Spleen (tissue), 11 donors: ENCODE measurements at regions not wholly inside any gene's neighbourhood (a gene's known extent, or its start where the extent isn't known, plus 50 kb on each side); places are given as distances from the start of the nearest gene placed in this dataset.
"Not testable (repeated sequence)": the region's sequence is repeated elsewhere in the genome, so short reads cannot be mapped to it uniquely, and the experiment has no call there.

Experiments
- DNase-seq: peaks from one replicate; pipeline ENCODE4 v3.0.0-alpha.2; 2020
- H3K27ac ChIP-seq, 8 donors: fragments of 200-600 bp; sonication (generic) in 7 of 8; 1 replicate in 4 of 8; 2 replicates in 4 of 8; pipeline versions ENCODE4 v1.5.0 to v1.8.0; 2016 to 2021; ENCODE audit warnings: inconsistent platforms in 4 of 8, mild to moderate bottlenecking in 4 of 8, moderate library complexity in 1 of 8
- H3K27me3 ChIP-seq, 7 donors: fragments of 200-600 bp; sonication (generic) in 6 of 7; replicated peaks in 1 of 7; 1 replicate in 4 of 7; 2 replicates in 3 of 7; pipeline versions ENCODE4 v1.5.0 to v1.8.0; 2016 to 2021; ENCODE audit warnings: inconsistent platforms in 3 of 7, mild to moderate bottlenecking in 1 of 7
- H3K36me3 ChIP-seq, 6 donors: fragments of 200-600 bp; sonication (generic) in 5 of 6; 1 replicate in 4 of 6; 2 replicates in 2 of 6; pipeline versions ENCODE4 v1.5.0 to v1.8.0; 2016 to 2021; ENCODE audit warnings: inconsistent platforms in 2 of 6
- H3K4me1 ChIP-seq, 6 donors: fragments of 200-600 bp; sonication (generic) in 5 of 6; 1 replicate in 3 of 6; 2 replicates in 3 of 6; pipeline versions ENCODE4 v1.5.0 to v1.8.0; 2016 to 2021; ENCODE audit warnings: inconsistent platforms in 3 of 6
- H3K4me3 ChIP-seq, 8 donors: fragments of 200-600 bp; sonication (generic) in 7 of 8; 1 replicate in 4 of 8; 2 replicates in 4 of 8; pipeline versions ENCODE4 v1.5.0 to v1.8.0; 2016 to 2021; ENCODE audit warnings: inconsistent platforms in 4 of 8, mild to moderate bottlenecking in 4 of 8, moderate library complexity in 2 of 8
- H3K9me3 ChIP-seq, 8 donors: fragments of 200-600 bp; sonication (generic) in 7 of 8; 1 replicate in 4 of 8; 2 replicates in 4 of 8; pipeline versions ENCODE4 v1.5.0 to v1.8.0; 2016 to 2021; ENCODE audit warnings: inconsistent platforms in 4 of 8
- POLR2A ChIP-seq, 3 donors: fragments of 450-650 bp; IDR thresholded peaks; one replicate each; pipeline ENCODE4 v1.5.1; 2017; ENCODE audit warnings: antibody characterized with exemption in 3 of 3, mild to moderate bottlenecking in 1 of 3
- POLR2AphosphoS5 ChIP-seq, 3 donors: sonication (generic); formaldehyde crosslinking; IDR thresholded peaks; one replicate each; pipeline ENCODE4 v1.5.1; 2017; ENCODE audit warnings: antibody characterized with exemption in 3 of 3
- whole genome bisulfite sequencing, 5 donors: extraction: QIAGEN DNeasy Blood & Tissue Kit in 3 of 5; methylation state at CpG; one replicate each; pipeline versions ENCODE4 v1.1.5 to v1.1.7; 2013 to 2018; 5-methylcytosine and 5-hydroxymethylcytosine counted together
- intact Hi-C: fragments of 100-400 bp; cut with DNase I; formaldehyde crosslinking; loops from one replicate; pipeline ENCODE4 v1.15.0; 2023; ENCODE audit warnings: low total_unique reads
- TF ChIP-seq, protein P1 (sequence below), 11 experiments: fragments of 200-600 bp in 7 of 11; fragments of 450-650 bp in 4 of 11; sonication (generic) in 4 of 11; IDR thresholded peaks in 8 of 11; conservative IDR thresholded peaks in 3 of 11; 1 replicate in 7 of 11; 2 replicates in 4 of 11; pipeline versions ENCODE4 v1.4.0 to v1.8.0; 2016 to 2021; ENCODE audit warnings: antibody characterized with exemption in 11 of 11, inconsistent platforms in 4 of 11, mild to moderate bottlenecking in 1 of 11
- donor health status: healthy with polysubstance abuse.
- donor health status: DM: no; HTN: no; CAD: no; lungs with moderate emphysema.
- donor health status: DM: no; HTN: no; CAD: no.
- donor health status: Bipolar disorder and iron deficiency.
- donor health status: healthy.
- donor health status: DM: no; HTN: no; CAD: no.
- donor health status: DM: yes; HTN: yes; CAD: no.

DNA sequence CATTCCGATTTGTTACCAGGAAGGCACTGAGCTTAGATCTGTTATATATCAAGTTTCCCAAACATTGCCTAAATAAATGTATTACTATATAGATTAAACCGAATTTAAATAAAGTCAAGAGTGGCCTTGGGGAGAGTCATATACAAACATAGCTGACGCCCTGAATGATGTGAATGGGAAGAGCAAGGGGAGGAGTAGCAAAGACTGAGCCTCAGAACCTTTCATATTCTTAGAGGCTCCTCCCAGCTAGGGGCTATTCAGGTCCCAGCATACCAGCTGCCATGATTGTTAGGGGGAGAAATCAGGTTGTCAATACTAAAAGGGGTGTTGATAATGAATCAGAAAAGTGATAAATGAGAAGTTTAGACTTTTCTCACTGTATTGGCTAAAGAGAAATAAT, 64.7 kb upstream of the ITGB1 start:
- intact Hi-C loops: no loop called here
- WGBS, 5 donors: 89 to 97% (median 93%) methylated on average over 3 of the region's 3 CpGs

GRCh38 chr10:33022090-33022489, 64.1 kb upstream of the ITGB1 start:
- H3K27me3 ChIP-seq: no peaks in the 10 kb centered on the region
- 85 to 95% (median 93%) methylated on average over 4 of the region's 4 CpGs for WGBS, 5 donors
- no peak for DNase-seq
- no peak overlapping the region for H3K4me3 ChIP-seq
- intact Hi-C loops: no loop called here
- no peaks in the 10 kb centered on the region for H3K9me3 ChIP-seq
- no peak overlapping the region for H3K27ac ChIP-seq
- H3K36me3 ChIP-seq: no peaks in the 10 kb centered on the region
- H3K4me1 ChIP-seq: no peaks in the 10 kb centered on the region
- TF ChIP-seq, protein P1, sequence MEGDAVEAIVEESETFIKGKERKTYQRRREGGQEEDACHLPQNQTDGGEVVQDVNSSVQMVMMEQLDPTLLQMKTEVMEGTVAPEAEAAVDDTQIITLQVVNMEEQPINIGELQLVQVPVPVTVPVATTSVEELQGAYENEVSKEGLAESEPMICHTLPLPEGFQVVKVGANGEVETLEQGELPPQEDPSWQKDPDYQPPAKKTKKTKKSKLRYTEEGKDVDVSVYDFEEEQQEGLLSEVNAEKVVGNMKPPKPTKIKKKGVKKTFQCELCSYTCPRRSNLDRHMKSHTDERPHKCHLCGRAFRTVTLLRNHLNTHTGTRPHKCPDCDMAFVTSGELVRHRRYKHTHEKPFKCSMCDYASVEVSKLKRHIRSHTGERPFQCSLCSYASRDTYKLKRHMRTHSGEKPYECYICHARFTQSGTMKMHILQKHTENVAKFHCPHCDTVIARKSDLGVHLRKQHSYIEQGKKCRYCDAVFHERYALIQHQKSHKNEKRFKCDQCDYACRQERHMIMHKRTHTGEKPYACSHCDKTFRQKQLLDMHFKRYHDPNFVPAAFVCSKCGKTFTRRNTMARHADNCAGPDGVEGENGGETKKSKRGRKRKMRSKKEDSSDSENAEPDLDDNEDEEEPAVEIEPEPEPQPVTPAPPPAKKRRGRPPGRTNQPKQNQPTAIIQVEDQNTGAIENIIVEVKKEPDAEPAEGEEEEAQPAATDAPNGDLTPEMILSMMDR (IDR thresholded peaks at IDR 0.05 in 8 of 11, conservative IDR thresholded peaks at IDR 0.05 in 3 of 11): no peak
- TF ChIP-seq POLR2A (IDR thresholded peaks at IDR 0.05): no peak
- no peak for TF ChIP-seq POLR2AphosphoS5 (IDR thresholded peaks at IDR 0.05)

More for the DNA sequence above, 64.7 kb upstream of the ITGB1 start:
- TF ChIP-seq POLR2AphosphoS5 (IDR thresholded peaks at IDR 0.05): no peak
- TF ChIP-seq POLR2A (IDR thresholded peaks at IDR 0.05): no peak
- TF ChIP-seq, protein P1 (IDR thresholded peaks at IDR 0.05 in 8 of 11, conservative IDR thresholded peaks at IDR 0.05 in 3 of 11): no peak
- Histone ChIP-seq H3K4me1 (no peaks in the 10 kb centered on the region), H3K36me3 (no peaks in the 10 kb centered on the region), H3K9me3 (no peaks in the 10 kb centered on the region), H3K4me3 (no peak overlapping the region), H3K27ac (no peak overlapping the region), H3K27me3 (no peaks in the 10 kb centered on the region)
- no peak for DNase-seq

GRCh38 chr10:33016988-33017387, 59.0 kb upstream of the ITGB1 start:
- no peak for DNase-seq
- TF ChIP-seq POLR2A (IDR thresholded peaks at IDR 0.05): no peak
- no peak for TF ChIP-seq POLR2AphosphoS5 (IDR thresholded peaks at IDR 0.05)
- TF ChIP-seq, protein P1 (IDR thresholded peaks at IDR 0.05 in 8 of 11, conservative IDR thresholded peaks at IDR 0.05 in 3 of 11): no peak
- Histone ChIP-seq H3K27ac (no peak overlapping the region), H3K9me3 (no peaks in the 10 kb centered on the region), H3K27me3 (no peaks in the 10 kb centered on the region), H3K4me1 (no peaks in the 10 kb centered on the region), H3K4me3 (no peak overlapping the region), H3K36me3 (no peaks in the 10 kb centered on the region)
- 93 to 99% (median 98%) methylated on average over 2 of the region's 2 CpGs for WGBS, 5 donors
- intact Hi-C loops: no loop called here

GRCh38 chr10:33015761-33016547, 57.9 kb upstream of the ITGB1 start:
- H3K9me3 ChIP-seq: no peaks in the 10 kb centered on the region
- no peaks in the 10 kb centered on the region for H3K36me3 ChIP-seq
- H3K27ac ChIP-seq: no peak overlapping the region
- 78 to 90% (median 88%) methylated on average over 3 of the region's 3 CpGs for WGBS, 5 donors
- H3K27me3 ChIP-seq: no peaks in the 10 kb centered on the region
- no peak for DNase-seq
- peaks cover 0 to under 1% (median 0%) of the 10 kb centered on the region in 6 donors for H3K4me1 ChIP-seq
- intact Hi-C loops: no loop called here
- no peak overlapping the region for H3K4me3 ChIP-seq
- no peak for TF ChIP-seq POLR2AphosphoS5 (IDR thresholded peaks at IDR 0.05)
- no peak for TF ChIP-seq POLR2A (IDR thresholded peaks at IDR 0.05)
- TF ChIP-seq, protein P1 (IDR thresholded peaks at IDR 0.05 in 8 of 11, conservative IDR thresholded peaks at IDR 0.05 in 3 of 11): no peak

GRCh38 chr10:33013331-33013730, 55.3 kb upstream of the ITGB1 start:
- intact Hi-C loops, H3K4me3 ChIP-seq: not testable (repeated sequence)
- 90 to 97% (median 94%) methylated on average over 10 to 25 of the region's 25 CpGs for WGBS, 5 donors

More at GRCh38 chr10:33013331-33013730, 55.3 kb upstream of the ITGB1 start:
- Histone ChIP-seq H3K27me3 (peaks cover 0 to 14% (median 0%) of the 10 kb centered on the region in 7 donors), H3K4me1 (peaks cover 0 to 24% (median 9%) of the 10 kb centered on the region in 6 donors)
- H3K36me3 ChIP-seq, DNase-seq, H3K9me3 ChIP-seq, H3K27ac ChIP-seq: not testable (repeated sequence)
